ENCODE measurements at regions not wholly inside any gene's neighbourhood (a gene's known extent, or its start where the extent isn't known, plus 50 kb on each side); places are given as distances from the start of the nearest gene placed in this dataset.

GRCh38 chr12:86590296-86590695 lies 334.1 kb upstream of the MGAT4C start:
- no peak overlapping the region for H3K4me3 Mint-ChIP-seq
- DNase-seq: no peak
- no peaks in the 10 kb centered on the region for H3K4me1 Mint-ChIP-seq
- no peak for TF ChIP-seq EZH2 (IDR thresholded peaks at IDR 0.05; ENCODE audit: borderline replicate concordance, insufficient read depth, low read depth, low read length, poor library complexity, severe bottlenecking)
- no peak for TF ChIP-seq CTCF (IDR thresholded peaks at IDR 0.05)
- H3K36me3 ChIP-seq (replicated peaks in 1 of 2; ENCODE audit: control extremely low read depth in 1 of 2, control insufficient read depth in 1 of 2, extremely low read depth in 1 of 2, insufficient read depth in 2 of 2, low read length in 1 of 2): no peaks in the 10 kb centered on the region
- H3K27ac ChIP-seq (ENCODE audit: low read length in 2 of 2): no peak overlapping the region
- no peak overlapping the region for H3K4me3 ChIP-seq (ENCODE audit: control extremely low read depth in 1 of 5, extremely low read depth in 1 of 5, insufficient read depth in 1 of 5, low read depth in 2 of 5, low read length in 4 of 5)
- no peaks in the 10 kb centered on the region for H3K27me3 ChIP-seq (replicated peaks in 1 of 4; ENCODE audit: control extremely low read depth in 1 of 4, control insufficient read depth in 3 of 4, insufficient read depth in 4 of 4, low read length in 3 of 4)
- H3K79me2 ChIP-seq (ENCODE audit: control insufficient read depth, insufficient read depth, low read length): no peaks in the 10 kb centered on the region
- CTCF ChIA-PET: no interaction called here
- H3K9me3 ChIP-seq (ENCODE audit: control extremely low read depth in 1 of 3, control insufficient read depth in 2 of 3, insufficient read depth in 1 of 3, low read length in 2 of 3): no peaks in the 10 kb centered on the region
- H3K27me3 Mint-ChIP-seq: no peaks in the 10 kb centered on the region
- H3K9me3 Mint-ChIP-seq (ENCODE audit: insufficient read depth): no peaks in the 10 kb centered on the region
- no peak overlapping the region for H3K27ac Mint-ChIP-seq
- intact Hi-C loops (cut with micrococcal nuclease): no loop called here
- no peak overlapping the region for H3K9ac ChIP-seq (ENCODE audit: low read length)
- no peak overlapping the region for H3K4me2 ChIP-seq (replicated peaks; ENCODE audit: low read depth, low read length, poor library complexity, severe bottlenecking)
- ATAC-seq (ENCODE audit: low read depth): no peak
- POLR2A ChIA-PET: no interaction called here
- H2AFZ ChIP-seq (ENCODE audit: insufficient read depth, low read depth, low read length, poor library complexity, severe bottlenecking): no peak overlapping the region
- no peaks in the 10 kb centered on the region for H3K4me1 ChIP-seq (ENCODE audit: control insufficient read depth in 2 of 2, insufficient read depth in 2 of 2, low read length in 2 of 2)
- no peaks in the 10 kb centered on the region for H4K20me1 ChIP-seq (ENCODE audit: control insufficient read depth, insufficient read depth, low read length, poor library complexity, severe bottlenecking)

DNA sequence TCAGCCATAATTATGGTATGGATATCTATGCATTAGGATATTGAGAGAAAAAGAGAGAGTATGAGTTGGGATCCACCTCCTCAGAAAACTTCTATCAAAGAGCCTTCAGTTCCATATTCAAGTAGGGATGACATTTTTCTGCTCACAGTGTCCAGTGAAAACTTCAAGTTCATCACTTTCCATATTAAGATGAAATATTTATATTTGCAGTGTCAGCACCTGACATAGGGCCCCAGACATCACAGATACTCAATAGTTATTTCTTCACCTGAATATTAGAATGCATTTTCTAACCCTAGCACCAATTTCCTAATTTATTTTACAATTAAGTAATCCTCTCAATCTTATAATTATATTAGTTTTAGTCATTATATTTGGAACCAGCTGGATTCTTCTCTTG lies 318.0 kb upstream of the MGAT4C start:
- DNase-seq (no peak), ATAC-seq (ENCODE audit: low read depth) (no peak)
- Mint-ChIP-seq H3K4me3 (no peak overlapping the region), H3K27ac (no peak overlapping the region), H3K4me1 (no peaks in the 10 kb centered on the region), H3K9me3 (ENCODE audit: insufficient read depth) (peaks cover 7% of the 10 kb centered on the region), H3K27me3 (no peaks in the 10 kb centered on the region)
- Histone ChIP-seq H3K9ac (ENCODE audit: low read length) (no peak overlapping the region), H3K4me1 (ENCODE audit: control insufficient read depth in 2 of 2, insufficient read depth in 2 of 2, low read length in 2 of 2) (no peaks in the 10 kb centered on the region), H3K9me3 (ENCODE audit: control extremely low read depth in 1 of 3, control insufficient read depth in 2 of 3, insufficient read depth in 1 of 3, low read length in 2 of 3) (peaks cover 0 to 3% (median 1%) of the 10 kb centered on the region in 3 donors), H2AFZ (ENCODE audit: insufficient read depth, low read depth, low read length, poor library complexity, severe bottlenecking) (no peak overlapping the region), H3K27me3 (replicated peaks in 1 of 4; ENCODE audit: control extremely low read depth in 1 of 4, control insufficient read depth in 3 of 4, insufficient read depth in 4 of 4, low read length in 3 of 4) (no peaks in the 10 kb centered on the region), H3K4me3 (ENCODE audit: control extremely low read depth in 1 of 5, extremely low read depth in 1 of 5, insufficient read depth in 1 of 5, low read depth in 2 of 5, low read length in 4 of 5) (no peak overlapping the region), H3K27ac (ENCODE audit: low read length in 2 of 2) (no peak overlapping the region), H3K79me2 (ENCODE audit: control insufficient read depth, insufficient read depth, low read length) (no peaks in the 10 kb centered on the region), H4K20me1 (ENCODE audit: control insufficient read depth, insufficient read depth, low read length, poor library complexity, severe bottlenecking) (no peaks in the 10 kb centered on the region), H3K4me2 (replicated peaks; ENCODE audit: low read depth, low read length, poor library complexity, severe bottlenecking) (no peak overlapping the region), H3K36me3 (replicated peaks in 1 of 2; ENCODE audit: control extremely low read depth in 1 of 2, control insufficient read depth in 1 of 2, extremely low read depth in 1 of 2, insufficient read depth in 2 of 2, low read length in 1 of 2) (no peaks in the 10 kb centered on the region)
- intact Hi-C loops (cut with micrococcal nuclease): no loop called here
- ChIA-PET POLR2A (no interaction called here), CTCF (no interaction called here)
- no peak for TF ChIP-seq EZH2 (IDR thresholded peaks at IDR 0.05; ENCODE audit: borderline replicate concordance, insufficient read depth, low read depth, low read length, poor library complexity, severe bottlenecking)
- no peak for TF ChIP-seq CTCF (IDR thresholded peaks at IDR 0.05)

All from B cell (primary cell).